ENCODE measurements at regions not wholly inside any gene's neighbourhood (a gene's known extent, or its start where the extent isn't known, plus 50 kb on each side); places are given as distances from the start of the nearest gene placed in this dataset.

GRCh38 chr5:89064736-89065135 is 181.8 kb upstream of the MEF2C start:
- in situ Hi-C loops (cut with HindIII; ENCODE audit: low sequenced_read_pairs): no loop called here
- TF ChIP-seq, protein P1, sequence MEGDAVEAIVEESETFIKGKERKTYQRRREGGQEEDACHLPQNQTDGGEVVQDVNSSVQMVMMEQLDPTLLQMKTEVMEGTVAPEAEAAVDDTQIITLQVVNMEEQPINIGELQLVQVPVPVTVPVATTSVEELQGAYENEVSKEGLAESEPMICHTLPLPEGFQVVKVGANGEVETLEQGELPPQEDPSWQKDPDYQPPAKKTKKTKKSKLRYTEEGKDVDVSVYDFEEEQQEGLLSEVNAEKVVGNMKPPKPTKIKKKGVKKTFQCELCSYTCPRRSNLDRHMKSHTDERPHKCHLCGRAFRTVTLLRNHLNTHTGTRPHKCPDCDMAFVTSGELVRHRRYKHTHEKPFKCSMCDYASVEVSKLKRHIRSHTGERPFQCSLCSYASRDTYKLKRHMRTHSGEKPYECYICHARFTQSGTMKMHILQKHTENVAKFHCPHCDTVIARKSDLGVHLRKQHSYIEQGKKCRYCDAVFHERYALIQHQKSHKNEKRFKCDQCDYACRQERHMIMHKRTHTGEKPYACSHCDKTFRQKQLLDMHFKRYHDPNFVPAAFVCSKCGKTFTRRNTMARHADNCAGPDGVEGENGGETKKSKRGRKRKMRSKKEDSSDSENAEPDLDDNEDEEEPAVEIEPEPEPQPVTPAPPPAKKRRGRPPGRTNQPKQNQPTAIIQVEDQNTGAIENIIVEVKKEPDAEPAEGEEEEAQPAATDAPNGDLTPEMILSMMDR (IDR thresholded peaks at IDR 0.05; ENCODE audit: low read depth, low read length): no peak
- no peak overlapping the region for H3K4me3 ChIP-seq (ENCODE audit: low read depth, low read length)
- DNase-seq (ENCODE audit: low read depth, low spot score): no peak

DNA sequence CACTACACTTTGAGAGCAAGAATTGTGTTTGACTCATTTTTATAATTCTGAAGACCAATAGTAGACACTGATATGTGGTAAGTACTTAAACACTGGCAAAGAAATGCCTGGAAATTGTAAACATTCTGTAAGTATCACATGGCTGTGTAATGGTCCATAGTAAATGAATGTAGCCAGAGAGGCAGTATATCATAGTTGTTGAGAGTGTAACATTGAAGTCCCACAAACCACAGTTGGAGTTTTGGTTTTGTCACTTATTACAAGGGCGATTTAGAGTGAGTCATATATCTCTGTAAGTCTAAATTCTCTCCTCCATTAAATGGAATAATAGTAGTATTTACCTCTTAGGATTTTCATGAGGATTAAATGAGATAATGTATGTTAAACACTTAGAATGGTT is 181.1 kb upstream of the MEF2C start:
- H3K4me3 ChIP-seq (ENCODE audit: low read depth, low read length): no peak overlapping the region
- TF ChIP-seq, protein P1 (IDR thresholded peaks at IDR 0.05; ENCODE audit: low read depth, low read length): no peak
- DNase-seq (ENCODE audit: low read depth, low spot score): peak; percentile 9
- in situ Hi-C loops (cut with HindIII; ENCODE audit: low sequenced_read_pairs): no loop called here

DNA sequence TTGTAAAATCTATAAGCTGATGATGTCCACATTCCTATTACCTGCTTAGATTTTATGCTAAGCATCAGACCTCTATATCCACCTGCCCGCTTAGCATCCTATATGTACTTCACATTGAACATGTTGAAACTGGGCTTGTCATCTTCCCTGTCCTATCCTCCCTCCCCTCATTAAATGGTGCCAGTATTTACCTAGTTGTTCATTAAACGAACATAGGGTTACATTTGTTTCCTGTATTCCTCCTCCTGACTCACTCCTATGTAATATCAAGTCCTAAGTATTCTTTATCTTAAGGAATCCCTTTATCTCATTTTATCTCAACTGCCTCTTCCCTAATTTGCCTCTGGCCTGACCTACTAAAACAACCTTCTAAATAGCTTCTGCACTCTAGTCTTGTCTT is 177.8 kb upstream of the MEF2C start:
- no peak overlapping the region for H3K4me3 ChIP-seq (ENCODE audit: low read depth, low read length)
- TF ChIP-seq, protein P1 (IDR thresholded peaks at IDR 0.05; ENCODE audit: low read depth, low read length): no peak
- in situ Hi-C loops (cut with HindIII; ENCODE audit: low sequenced_read_pairs): no loop called here
- DNase-seq (ENCODE audit: low read depth, low spot score): no peak

DNA sequence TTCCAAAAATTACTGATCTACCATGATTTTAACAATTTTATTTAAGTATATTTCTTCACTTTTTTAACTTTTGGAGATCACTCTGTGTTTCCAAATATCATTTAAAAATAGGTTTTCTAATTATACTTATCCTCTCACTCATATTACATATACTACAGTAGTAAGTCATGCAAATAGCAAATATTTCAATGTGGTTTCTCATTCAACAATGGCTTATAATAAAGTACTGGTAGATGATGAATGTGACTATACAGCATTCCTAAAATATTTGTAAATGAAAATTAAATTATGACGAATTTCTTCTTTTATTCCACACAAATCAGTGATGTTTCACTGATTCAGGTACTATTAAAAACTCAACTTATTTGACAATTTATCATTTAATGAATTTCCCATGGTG is 176.3 kb upstream of the MEF2C start:
- in situ Hi-C loops (cut with HindIII; ENCODE audit: low sequenced_read_pairs): no loop called here
- no peak overlapping the region for H3K4me3 ChIP-seq (ENCODE audit: low read depth, low read length)
- TF ChIP-seq, protein P1 (IDR thresholded peaks at IDR 0.05; ENCODE audit: low read depth, low read length): no peak
- no peak for DNase-seq (ENCODE audit: low read depth, low spot score)

DNA sequence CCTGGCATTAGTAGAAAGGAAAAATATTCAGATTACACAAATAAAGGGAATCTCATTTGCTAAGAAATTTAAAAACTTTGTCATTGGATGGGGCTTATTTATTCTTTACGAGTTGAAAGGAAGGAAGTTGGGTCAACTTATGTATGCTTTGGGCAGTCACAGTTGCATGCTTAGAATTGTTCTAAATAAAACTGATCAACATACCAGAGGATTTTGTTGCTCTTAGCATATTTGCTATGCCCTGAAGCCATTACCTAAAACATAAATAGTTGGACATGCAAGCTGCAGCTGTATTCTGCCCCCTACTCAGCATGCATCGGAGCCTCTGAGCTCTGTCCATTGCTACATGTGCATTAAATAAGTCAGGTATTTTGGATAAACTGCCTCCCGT is 172.7 kb upstream of the MEF2C start:
- in situ Hi-C loops (cut with HindIII; ENCODE audit: low sequenced_read_pairs): no loop called here
- TF ChIP-seq, protein P1 (IDR thresholded peaks at IDR 0.05; ENCODE audit: low read depth, low read length): no peak
- H3K4me3 ChIP-seq (ENCODE audit: low read depth, low read length): no peak overlapping the region
- no peak for DNase-seq (ENCODE audit: low read depth, low spot score)

DNA sequence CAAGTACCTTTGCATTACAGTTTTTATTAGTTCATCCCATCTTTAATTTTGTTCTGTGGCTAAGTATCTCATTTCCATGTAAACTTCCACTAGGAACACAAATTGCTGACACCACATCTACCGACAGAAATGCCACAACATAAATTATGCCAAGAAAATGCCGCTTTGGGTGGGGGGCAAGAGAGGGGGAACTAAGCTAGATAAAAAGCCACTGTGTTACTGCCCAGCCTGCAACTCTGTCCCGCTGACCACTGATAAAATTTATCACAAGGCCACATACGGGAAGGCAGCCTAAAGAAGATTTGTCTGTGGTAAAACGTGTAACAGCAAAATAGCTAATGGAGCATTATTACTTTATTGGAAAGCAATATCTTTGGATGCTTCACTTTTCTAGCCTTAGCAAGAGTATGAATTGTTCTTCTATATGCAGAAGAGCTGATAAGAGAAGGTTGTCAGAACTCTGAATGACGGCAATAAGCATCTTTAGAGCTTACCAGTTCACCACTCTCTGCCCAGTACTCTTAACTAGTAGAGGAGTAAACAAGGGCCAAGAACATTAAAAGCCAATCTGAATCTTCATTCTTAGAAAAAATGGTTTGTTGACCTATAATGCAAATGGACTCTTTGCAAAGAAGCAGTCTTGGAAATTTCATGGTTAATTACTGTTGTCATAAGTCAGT is 172.2 kb upstream of the MEF2C start:
- TF ChIP-seq, protein P1 (IDR thresholded peaks at IDR 0.05; ENCODE audit: low read depth, low read length): no peak
- in situ Hi-C loops (cut with HindIII; ENCODE audit: low sequenced_read_pairs): no loop called here
- DNase-seq (ENCODE audit: low read depth, low spot score): no peak
- H3K4me3 ChIP-seq (ENCODE audit: low read depth, low read length): no peak overlapping the region
